ENCODE measurements at regions not wholly inside any gene's neighbourhood (a gene's known extent, or its start where the extent isn't known, plus 50 kb on each side); places are given as distances from the start of the nearest gene placed in this dataset.

- no peak for TF ChIP-seq EZH2 (IDR thresholded peaks at IDR 0.05; ENCODE audit: borderline replicate concordance, low read depth, low read length, severe bottlenecking)
- TF ChIP-seq CTCF (IDR thresholded peaks at IDR 0.05; ENCODE audit: extremely low read depth in 1 of 2, insufficient read depth in 1 of 2, low read depth in 1 of 2, low read length in 2 of 2): no peak
- TF ChIP-seq POLR2A (IDR thresholded peaks at IDR 0.05; ENCODE audit: low read depth, low read length): no peak
- no peak for TF ChIP-seq POLR2AphosphoS5 (IDR thresholded peaks at IDR 0.05; ENCODE audit: insufficient read depth, low read depth, low read length)
- TF ChIP-seq FOS (IDR thresholded peaks at IDR 0.05; ENCODE audit: borderline replicate concordance, insufficient read depth, low read length): no peak
- TF ChIP-seq MAX (IDR thresholded peaks at IDR 0.05; ENCODE audit: insufficient read depth, insufficient read length): no peak
- TF ChIP-seq JUN (IDR thresholded peaks at IDR 0.05; ENCODE audit: borderline replicate concordance, insufficient read depth, insufficient read length, low read depth): no peak
Observed at GRCh38 chr22:34776817-34777216, 289.1 kb upstream of the ISX start.

Measured in endothelial cell of umbilical vein (primary cell).